WERI-Rb-1 (cell line): ENCODE measurements at regions not wholly inside any gene's neighbourhood (a gene's known extent, or its start where the extent isn't known, plus 50 kb on each side); places are given as distances from the start of the nearest gene placed in this dataset.
"Not testable (repeated sequence)": the region's sequence is repeated elsewhere in the genome, so short reads cannot be mapped to it uniquely, and the experiment has no call there.

ENCODE experiments used
- DNase-seq: peaks from one replicate; pipeline ENCODE4 v3.0.0-alpha.2; 2020
- H3K27ac ChIP-seq: fragments of 250-450 bp; sonication (Bioruptor Pico); 2 replicates; pipeline ENCODE4 v1.5.1; 2020; ENCODE audit warnings: mild to moderate bottlenecking, moderate library complexity
- H3K27me3 ChIP-seq: fragments of 250-450 bp; sonication (Bioruptor Pico); 2 replicates; pipeline ENCODE4 v1.5.1; 2021; ENCODE audit warnings: mild to moderate bottlenecking, low read depth, moderate library complexity; ENCODE audit not compliant: insufficient read depth, severe bottlenecking
- H3K36me3 ChIP-seq: fragments of 250-450 bp; sonication (Bioruptor Pico); 2 replicates; pipeline ENCODE4 v1.5.1; 2020; ENCODE audit warnings: mild to moderate bottlenecking, moderate library complexity
- H3K4me3 ChIP-seq: 2 replicates; pipeline ENCODE4 v1.5.1; 2011; ENCODE audit warnings: low read depth, mild to moderate bottlenecking, control low read depth, low read length
- H3K9me3 ChIP-seq: fragments of 250-450 bp; sonication (Bioruptor Pico); 2 replicates; pipeline ENCODE4 v1.5.1; 2021; ENCODE audit warnings: mild to moderate bottlenecking, moderate library complexity; ENCODE audit not compliant: severe bottlenecking
- CTCF ChIP-seq: IDR thresholded peaks from 2 replicates; pipeline ENCODE4 v1.5.1; 2011; ENCODE audit warnings: low read depth, mild to moderate bottlenecking, control low read depth, inconsistent platforms, low read length

- Histone ChIP-seq H3K27ac (no peak overlapping the region), H3K27me3 (no peaks in the 10 kb centered on the region), H3K36me3 (no peaks in the 10 kb centered on the region), H3K9me3 (no peaks in the 10 kb centered on the region), H3K4me3 (no peak overlapping the region)
- TF ChIP-seq CTCF = no peak
- peak; percentile 22 for DNase-seq
Observed at GRCh38 chr18:24611075-24611474, 150.6 kb downstream of the HRH4 start.

- Histone ChIP-seq H3K9me3 (no peaks in the 10 kb centered on the region), H3K27ac (no peak overlapping the region), H3K27me3 (no peaks in the 10 kb centered on the region), H3K36me3 (no peaks in the 10 kb centered on the region), H3K4me3 (no peak overlapping the region)
- no peak for DNase-seq
- TF ChIP-seq CTCF = no peak
Observed at GRCh38 chr18:24613896-24614640, 153.6 kb downstream of the HRH4 start.

- Histone ChIP-seq H3K27ac (no peak overlapping the region), H3K36me3 (no peaks in the 10 kb centered on the region), H3K27me3 (no peaks in the 10 kb centered on the region), H3K4me3 (no peak overlapping the region), H3K9me3 (no peaks in the 10 kb centered on the region)
- DNase-seq = no peak
- no peak for TF ChIP-seq CTCF
Observed at GRCh38 chr18:24616653-24617052, 156.2 kb downstream of the HRH4 start.

- H3K27ac ChIP-seq, H3K9me3 ChIP-seq, DNase-seq, H3K4me3 ChIP-seq, H3K27me3 ChIP-seq, H3K36me3 ChIP-seq: not testable (repeated sequence)
Observed at GRCh38 chr18:24624421-24624820, 164.0 kb downstream of the HRH4 start.

- Histone ChIP-seq H3K9me3 (no peaks in the 10 kb centered on the region), H3K27ac (no peak overlapping the region), H3K4me3 (no peak overlapping the region), H3K36me3 (no peaks in the 10 kb centered on the region), H3K27me3 (no peaks in the 10 kb centered on the region)
- DNase-seq = no peak
- no peak for TF ChIP-seq CTCF
Observed at GRCh38 chr18:24627644-24628315, 167.3 kb downstream of the HRH4 start.

GRCh38 chr18:24628326-24628725, 167.9 kb downstream of the HRH4 start:
- H3K9me3 ChIP-seq = no peaks in the 10 kb centered on the region
- TF ChIP-seq CTCF = no peak
- no peak overlapping the region for H3K4me3 ChIP-seq
- no peaks in the 10 kb centered on the region for H3K36me3 ChIP-seq
- H3K27me3 ChIP-seq = no peaks in the 10 kb centered on the region
- no peak for DNase-seq
- H3K27ac ChIP-seq = no peak overlapping the region
